H1 (cell line): ENCODE measurements at regions not wholly inside any gene's neighbourhood (a gene's known extent, or its start where the extent isn't known, plus 50 kb on each side); places are given as distances from the start of the nearest gene placed in this dataset.

ENCODE experiments used
- CTCF ChIA-PET: fragments of 300-600 bp; sonication (Branson Sonifier 250); formaldehyde crosslinking; loops from one replicate; lab custom pipeline; 2021; ENCODE audit not compliant: partially characterized antibody; lab: Charles Lee
- POLR2A ChIA-PET: fragments of 300-600 bp; sonication (Branson Sonifier 250); formaldehyde crosslinking; loops from one replicate; lab custom pipeline; 2021; ENCODE audit warnings: inconsistent platforms; ENCODE audit not compliant: partially characterized antibody; lab: Charles Lee
- DNase-seq, 2 experiments: peaks; one replicate each; pipeline versions ENCODE4 v3.0.0 to v3.0.0-alpha.2; 2010 to 2022; ENCODE audit warnings: low spot score in 2 of 2, low read depth in 1 of 2, mixed read lengths in 1 of 2
- FAIRE-seq: peaks from 2 replicates; lab custom pipeline; 2011; peaks lifted over from hg19 to GRCh38; lab: Jason Lieb, UNC
- H2AFZ ChIP-seq: 2 replicates; pipeline ENCODE4 v1.8.1; 2012; ENCODE audit warnings: low read length, inconsistent platforms
- H2AK5ac ChIP-seq: 2 replicates; pipeline ENCODE4 v1.6.1; 2013; ENCODE audit warnings: low read depth, low read length
- H2BK120ac ChIP-seq: replicated peaks from 2 replicates; pipeline ENCODE3; 2013; ENCODE audit warnings: low read depth, low read length, inconsistent platforms
- H2BK12ac ChIP-seq: 2 replicates; pipeline ENCODE4 v1.6.1; 2013; ENCODE audit warnings: low read depth, low read length
- H2BK15ac ChIP-seq: 2 replicates; pipeline ENCODE4 v1.6.1; 2013; ENCODE audit warnings: low read length
- H2BK20ac ChIP-seq: 2 replicates; pipeline ENCODE4 v1.6.1; 2013; ENCODE audit warnings: low read length
- H2BK5ac ChIP-seq: 2 replicates; pipeline ENCODE4 v1.6.1; 2013; ENCODE audit warnings: low read depth, low read length
- H3K14ac ChIP-seq: 2 replicates; pipeline ENCODE4 v1.6.1; 2013; ENCODE audit warnings: inconsistent platforms; ENCODE audit not compliant: insufficient read length
- H3K18ac ChIP-seq: 2 replicates; pipeline ENCODE4 v1.6.1; 2013; ENCODE audit warnings: low read length; ENCODE audit errors: extremely low read depth
- H3K23ac ChIP-seq: 2 replicates; pipeline ENCODE4 v1.6.1; 2013; ENCODE audit warnings: inconsistent platforms; ENCODE audit not compliant: insufficient read length
- H3K23me2 ChIP-seq: 2 replicates; pipeline ENCODE4 v1.6.1; 2013; ENCODE audit warnings: low read depth, low read length
- H3K27ac ChIP-seq: 2 replicates; pipeline ENCODE4 v1.6.1; 2011; ENCODE audit warnings: low read depth, low read length, inconsistent platforms
- H3K27me3 ChIP-seq, 4 experiments: replicated peaks in 1 of 4; 1 replicate in 1 of 4; 2 replicates in 3 of 4; pipeline versions ENCODE4 v1.6.1 to v1.8.1; 2011 to 2013; ENCODE audit warnings: low read length in 3 of 4, mild to moderate bottlenecking in 3 of 4, inconsistent platforms in 2 of 4, mixed read lengths in 2 of 4, moderate library complexity in 1 of 4; ENCODE audit not compliant: control insufficient read depth in 3 of 4, insufficient read depth in 3 of 4; ENCODE audit errors: extremely low read depth in 1 of 4
- H3K36me3 ChIP-seq, 4 experiments: 2 replicates each; pipeline versions ENCODE4 v1.6.1 to v1.8.1; 2011 to 2013; ENCODE audit warnings: mild to moderate bottlenecking in 4 of 4, low read length in 3 of 4, moderate library complexity in 2 of 4, control low read depth in 1 of 4, inconsistent platforms in 1 of 4; ENCODE audit not compliant: insufficient read depth in 4 of 4, control insufficient read depth in 2 of 4
- H3K4ac ChIP-seq: replicated peaks from 2 replicates; pipeline ENCODE3; 2013; ENCODE audit warnings: low read length, low read depth, mixed read lengths, inconsistent platforms; ENCODE audit not compliant: insufficient read length
- H3K4me1 ChIP-seq, 4 experiments: replicated peaks in 1 of 4; 1 replicate in 1 of 4; 2 replicates in 3 of 4; pipeline versions ENCODE4 v1.6.1 to v1.8.1; 2011 to 2013; ENCODE audit warnings: low read length in 3 of 4, inconsistent platforms in 2 of 4, mixed read lengths in 1 of 4; ENCODE audit not compliant: insufficient read depth in 4 of 4, control insufficient read depth in 3 of 4
- H3K4me2 ChIP-seq, 2 experiments: 2 replicates each; pipeline versions ENCODE4 v1.6.1 to v1.8.1; 2011 to 2013; ENCODE audit warnings: low read depth in 2 of 2, low read length in 2 of 2, control low read depth in 1 of 2, inconsistent platforms in 1 of 2, mild to moderate bottlenecking in 1 of 2; ENCODE audit not compliant: insufficient read depth in 1 of 2
- H3K4me3 ChIP-seq, 4 experiments: fragments of 200-600, 300-600 bp in 1 of 4; sonication (generic), shearing (Covaris generic), sonication (Bioruptor Twin) in 1 of 4; 2 replicates each; pipeline versions ENCODE4 v1.5.1 to v1.8.1; 2011 to 2016; ENCODE audit warnings: low read length in 4 of 4, low read depth in 3 of 4, control low read depth in 2 of 4, inconsistent platforms in 2 of 4, mild to moderate bottlenecking in 2 of 4, mixed read lengths in 1 of 4, moderate library complexity in 1 of 4; ENCODE audit not compliant: insufficient read depth in 2 of 4; ENCODE audit errors: extremely low read depth in 1 of 4
- H3K56ac ChIP-seq: replicated peaks from 2 replicates; pipeline ENCODE3; 2013; ENCODE audit warnings: low read depth, mild to moderate bottlenecking, mixed read lengths, low read length, inconsistent platforms; ENCODE audit not compliant: insufficient read length
- H3K79me1 ChIP-seq: 2 replicates; pipeline ENCODE4 v1.6.1; 2013; ENCODE audit warnings: low read depth, low read length, control low read depth
- H3K79me2 ChIP-seq, 2 experiments: 2 replicates each; pipeline versions ENCODE4 v1.6.1 to v1.8.1; 2012 to 2013; ENCODE audit warnings: low read length in 2 of 2, mild to moderate bottlenecking in 2 of 2, inconsistent platforms in 1 of 2; ENCODE audit not compliant: insufficient read depth in 2 of 2, control insufficient read depth in 1 of 2
- H3K9ac ChIP-seq, 4 experiments: replicated peaks in 1 of 4; 1 replicate in 1 of 4; 2 replicates in 3 of 4; pipeline versions ENCODE4 v1.6.1 to v1.8.1; 2011 to 2013; ENCODE audit warnings: low read depth in 3 of 4, low read length in 3 of 4, control low read depth in 2 of 4, mild to moderate bottlenecking in 2 of 4, moderate library complexity in 2 of 4, inconsistent platforms in 1 of 4; ENCODE audit errors: extremely low read depth in 1 of 4
- H3K9me3 ChIP-seq, 2 experiments: 2 replicates each; pipeline versions ENCODE4 v1.6.1 to v1.8.1; 2012 to 2013; ENCODE audit warnings: mild to moderate bottlenecking in 2 of 2, moderate library complexity in 2 of 2, control low read depth in 1 of 2, inconsistent platforms in 1 of 2, low read depth in 1 of 2, low read length in 1 of 2, mixed read lengths in 1 of 2; ENCODE audit not compliant: insufficient read depth in 2 of 2
- H4K20me1 ChIP-seq, 2 experiments: replicated peaks in 1 of 2; 2 replicates each; pipeline versions ENCODE3 to v1.8.1; 2011 to 2013; ENCODE audit warnings: inconsistent platforms in 2 of 2, low read length in 2 of 2, mild to moderate bottlenecking in 1 of 2; ENCODE audit not compliant: insufficient read depth in 2 of 2, control insufficient read depth in 1 of 2
- H4K5ac ChIP-seq: 2 replicates; pipeline ENCODE4 v1.6.1; 2013; ENCODE audit warnings: low read length, low read depth, mixed read lengths, inconsistent platforms; ENCODE audit not compliant: insufficient read length
- H4K8ac ChIP-seq: 2 replicates; pipeline ENCODE4 v1.8.0; 2013; ENCODE audit warnings: mild to moderate bottlenecking, moderate library complexity, low read length, inconsistent platforms; ENCODE audit not compliant: insufficient read depth; ENCODE audit errors: extremely low read depth
- H4K91ac ChIP-seq: replicated peaks from 2 replicates; pipeline ENCODE3; 2013; ENCODE audit warnings: low read length, mixed read lengths, inconsistent platforms; ENCODE audit not compliant: insufficient read length
- ASH2L ChIP-seq: fragments of 200-600, 300-600 bp; sonication (generic); IDR thresholded peaks from one replicate; pipeline ENCODE4 v1.7.1; 2017; ENCODE audit warnings: low read length
- BCL11A ChIP-seq, 2 experiments: IDR thresholded peaks; one replicate each; pipeline ENCODE4 v1.6.1; 2011; ENCODE audit warnings: low read depth in 2 of 2, low read length in 2 of 2, mild to moderate bottlenecking in 2 of 2
- EGR1 ChIP-seq: IDR thresholded peaks from 2 replicates; pipeline ENCODE4 v1.6.1; 2011; ENCODE audit warnings: low read depth, low read length, borderline replicate concordance
- EZH2 ChIP-seq: fragments of 200-600 bp; sonication (generic); IDR thresholded peaks from 2 replicates; pipeline ENCODE4 v1.7.1; 2012; ENCODE audit warnings: low read depth, mild to moderate bottlenecking, moderate library complexity, low read length, inconsistent platforms; ENCODE audit not compliant: severe bottlenecking
- GABPA ChIP-seq: IDR thresholded peaks from 2 replicates; pipeline ENCODE4 v1.6.1; 2011; ENCODE audit warnings: mild to moderate bottlenecking, low read length, moderate library complexity, borderline replicate concordance; ENCODE audit not compliant: insufficient read depth
- POLR2AphosphoS5 ChIP-seq: IDR thresholded peaks from 2 replicates; pipeline ENCODE4 v1.6.1; 2011; ENCODE audit warnings: low read depth, low read length
- RAD21 ChIP-seq, 2 experiments: IDR thresholded peaks in 1 of 2; conservative IDR thresholded peaks in 1 of 2; 2 replicates each; pipeline ENCODE4 v1.6.1; 2011; ENCODE audit warnings: low read depth in 2 of 2, low read length in 2 of 2, improper control_type of control experiment in 1 of 2, inconsistent platforms in 1 of 2, mild to moderate bottlenecking in 1 of 2, moderate library complexity in 1 of 2
- RNF2 ChIP-seq: fragments of 200-900, 300-1000 bp; sonication (generic); IDR thresholded peaks from 2 replicates; pipeline ENCODE4 v1.7.1; 2016; ENCODE audit warnings: borderline replicate concordance, low read depth, mild to moderate bottlenecking, antibody characterized with exemption, low read length; ENCODE audit not compliant: poor library complexity, severe bottlenecking; ENCODE audit errors: missing control alignments
- RXRA ChIP-seq: IDR thresholded peaks from 2 replicates; pipeline ENCODE4 v1.6.1; 2011; ENCODE audit warnings: low read depth, mild to moderate bottlenecking, low read length, moderate library complexity; ENCODE audit not compliant: insufficient read depth
- SIRT6 ChIP-seq: IDR thresholded peaks from one replicate; pipeline ENCODE4 v1.7.1; 2012; ENCODE audit warnings: low read length, inconsistent platforms
- SP4 ChIP-seq: IDR thresholded peaks from 2 replicates; pipeline ENCODE4 v1.6.1; 2012; ENCODE audit warnings: low read length, inconsistent platforms
- SRF ChIP-seq: IDR thresholded peaks from 2 replicates; pipeline ENCODE4 v1.6.1; 2011; ENCODE audit warnings: mild to moderate bottlenecking, low read depth, low read length, moderate library complexity
- TAF1 ChIP-seq: IDR thresholded peaks from 2 replicates; pipeline ENCODE4 v1.6.1; 2011; ENCODE audit warnings: mild to moderate bottlenecking, low read depth, low read length
- TBP ChIP-seq: IDR thresholded peaks from 2 replicates; pipeline ENCODE4 v1.6.1; 2011; ENCODE audit warnings: low read depth, low read length, improper control_type of control experiment
- TEAD4 ChIP-seq: IDR thresholded peaks from 2 replicates; pipeline ENCODE4 v1.6.1; 2012; ENCODE audit warnings: low read depth, low read length, inconsistent platforms, mixed read lengths
- TF ChIP-seq, protein P1 (sequence below): IDR thresholded peaks from 2 replicates; pipeline ENCODE4 v1.6.1; 2011; ENCODE audit warnings: low read length, improper control_type of control experiment

DNA sequence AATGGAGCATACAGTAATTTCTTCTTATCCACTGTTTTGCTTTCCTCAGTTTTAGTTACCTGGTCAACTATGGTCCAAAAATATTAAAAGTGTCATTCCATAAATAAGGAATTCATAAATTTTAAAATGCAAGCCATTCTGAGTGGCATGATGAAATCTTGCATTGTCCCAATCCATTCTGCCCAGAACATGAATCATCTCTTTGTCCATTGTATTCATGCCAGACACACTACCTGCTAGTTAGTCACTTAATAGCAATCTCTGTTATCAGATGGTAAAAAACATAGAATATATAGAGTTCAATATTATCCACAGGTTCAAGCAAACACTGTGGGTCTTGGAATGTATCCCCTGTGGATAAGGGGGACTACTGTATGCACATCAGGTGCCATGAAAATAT is 872.2 kb upstream of the NXPH2 start:
- Histone ChIP-seq H2BK15ac (no peak overlapping the region), H3K14ac (no peak overlapping the region), H3K4ac (no peak overlapping the region), H3K79me1 (no peaks in the 10 kb centered on the region), H2BK12ac (no peak overlapping the region), H3K56ac (no peak overlapping the region), H3K79me2 (no peaks in the 10 kb centered on the region), H2BK20ac (no peak overlapping the region), H3K23ac (no peak overlapping the region), H3K27me3 (no peaks in the 10 kb centered on the region), H4K8ac (no peak overlapping the region), H2AK5ac (no peak overlapping the region), H4K5ac (no peak overlapping the region), H4K20me1 (no peaks in the 10 kb centered on the region), H2AFZ (no peak overlapping the region), H4K91ac (no peak overlapping the region), H3K36me3 (no peaks in the 10 kb centered on the region), H3K9me3 (0 out of 4 replicates have a peak, but pooled peaks cover 0 to 2% of the 10 kb centered on the region in 2 experiments), H2BK120ac (no peak overlapping the region), H3K27ac (no peak overlapping the region), H2BK5ac (no peak overlapping the region), H3K23me2 (no peaks in the 10 kb centered on the region), H3K4me1 (no peaks in the 10 kb centered on the region), H3K4me2 (no peak overlapping the region), H3K18ac (no peak overlapping the region), H3K9ac (no peak overlapping the region), H3K4me3 (no peak overlapping the region)
- CTCF ChIA-PET, result no interaction called here
- no peak for FAIRE-seq
- POLR2A ChIA-PET, result no interaction called here
- DNase-seq, result no peak
- no peak for TF ChIP-seq GABPA
- no peak for TF ChIP-seq SRF
- TF ChIP-seq SP4, result no peak
- TF ChIP-seq BCL11A (IDR thresholded peaks at IDR 0.05; ENCODE audit: low read depth in 2 of 2, low read length in 2 of 2), result no peak
- no peak for TF ChIP-seq POLR2AphosphoS5
- TF ChIP-seq RNF2, result no peak
- no peak for TF ChIP-seq TBP
- TF ChIP-seq, protein P1, sequence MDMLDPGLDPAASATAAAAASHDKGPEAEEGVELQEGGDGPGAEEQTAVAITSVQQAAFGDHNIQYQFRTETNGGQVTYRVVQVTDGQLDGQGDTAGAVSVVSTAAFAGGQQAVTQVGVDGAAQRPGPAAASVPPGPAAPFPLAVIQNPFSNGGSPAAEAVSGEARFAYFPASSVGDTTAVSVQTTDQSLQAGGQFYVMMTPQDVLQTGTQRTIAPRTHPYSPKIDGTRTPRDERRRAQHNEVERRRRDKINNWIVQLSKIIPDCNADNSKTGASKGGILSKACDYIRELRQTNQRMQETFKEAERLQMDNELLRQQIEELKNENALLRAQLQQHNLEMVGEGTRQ, result no peak
- no peak for TF ChIP-seq EZH2
- no peak for TF ChIP-seq EGR1
- TF ChIP-seq TAF1, result no peak
- TF ChIP-seq ASH2L, result no peak
- TF ChIP-seq RAD21 (IDR thresholded peaks at IDR 0.05 in 1 of 2, conservative IDR thresholded peaks at IDR 0.05 in 1 of 2; ENCODE audit: low read depth in 2 of 2, low read length in 2 of 2), result no peak
- TF ChIP-seq SIRT6, result no peak
- no peak for TF ChIP-seq TEAD4
- TF ChIP-seq RXRA, result no peak
